IPS-18a (cell line): ENCODE measurements at regions not wholly inside any gene's neighbourhood (a gene's known extent, or its start where the extent isn't known, plus 50 kb on each side); places are given as distances from the start of the nearest gene placed in this dataset.
"Not testable (repeated sequence)": the region's sequence is repeated elsewhere in the genome, so short reads cannot be mapped to it uniquely, and the experiment has no call there.

Experiments
- H3K27ac ChIP-seq: one replicate; pipeline ENCODE4 v1.5.1; 2013; ENCODE audit warnings: low read length
- H3K27me3 ChIP-seq: one replicate; pipeline ENCODE4 v1.6.1; 2013; ENCODE audit warnings: mild to moderate bottlenecking, low read length; ENCODE audit not compliant: control insufficient read depth, insufficient read depth
- H3K36me3 ChIP-seq: one replicate; pipeline ENCODE4 v1.6.1; 2013; ENCODE audit warnings: low read depth, low read length; ENCODE audit not compliant: control insufficient read depth
- H3K4me1 ChIP-seq: one replicate; pipeline ENCODE4 v1.6.1; 2013; ENCODE audit warnings: low read depth, low read length; ENCODE audit not compliant: control insufficient read depth
- H3K4me3 ChIP-seq: one replicate; pipeline ENCODE4 v1.5.1; 2013; ENCODE audit warnings: low read length
- H3K9ac ChIP-seq: one replicate; pipeline ENCODE4 v1.6.1; 2013; ENCODE audit warnings: mild to moderate bottlenecking, low read length, moderate library complexity
- H3K9me3 ChIP-seq: one replicate; pipeline ENCODE4 v1.6.1; 2013; ENCODE audit warnings: low read depth, low read length; ENCODE audit not compliant: control insufficient read depth

DNA sequence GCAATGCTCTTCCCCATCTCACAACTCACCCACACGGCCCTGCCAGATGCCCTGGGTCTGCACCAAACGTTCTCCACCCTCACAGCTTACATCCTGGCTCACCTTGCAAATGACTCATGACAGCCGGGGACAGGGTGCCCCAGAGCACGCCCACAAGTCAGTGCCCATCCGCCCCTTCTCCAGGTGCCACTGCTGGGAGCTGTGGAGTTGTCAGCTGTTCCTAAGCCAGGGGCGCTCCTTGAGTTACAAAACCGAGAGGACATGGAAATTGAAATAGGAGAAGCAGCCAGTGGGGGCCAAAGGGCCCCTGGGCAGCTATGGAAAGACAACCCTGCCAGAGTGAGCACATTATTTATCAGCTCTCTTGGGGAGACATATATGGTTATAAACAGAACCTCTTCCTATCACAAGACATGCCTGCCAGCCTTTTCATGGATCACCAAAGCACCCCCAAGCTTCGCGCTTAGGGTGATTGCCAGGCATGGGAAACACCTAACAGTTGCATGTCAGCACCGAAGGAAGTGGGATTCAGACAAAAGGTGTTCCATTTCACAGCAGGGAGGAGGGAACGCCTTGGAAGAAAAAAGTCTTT lies 236.8 kb downstream of the LY86 start:
- Histone ChIP-seq H3K9me3 (no peaks in the 10 kb centered on the region), H3K4me1 (peaks cover 22% of the 10 kb centered on the region), H3K27me3 (no peaks in the 10 kb centered on the region), H3K36me3 (no peaks in the 10 kb centered on the region), H3K4me3 (no peak overlapping the region), H3K27ac (no peak overlapping the region), H3K9ac (no peak overlapping the region)

DNA sequence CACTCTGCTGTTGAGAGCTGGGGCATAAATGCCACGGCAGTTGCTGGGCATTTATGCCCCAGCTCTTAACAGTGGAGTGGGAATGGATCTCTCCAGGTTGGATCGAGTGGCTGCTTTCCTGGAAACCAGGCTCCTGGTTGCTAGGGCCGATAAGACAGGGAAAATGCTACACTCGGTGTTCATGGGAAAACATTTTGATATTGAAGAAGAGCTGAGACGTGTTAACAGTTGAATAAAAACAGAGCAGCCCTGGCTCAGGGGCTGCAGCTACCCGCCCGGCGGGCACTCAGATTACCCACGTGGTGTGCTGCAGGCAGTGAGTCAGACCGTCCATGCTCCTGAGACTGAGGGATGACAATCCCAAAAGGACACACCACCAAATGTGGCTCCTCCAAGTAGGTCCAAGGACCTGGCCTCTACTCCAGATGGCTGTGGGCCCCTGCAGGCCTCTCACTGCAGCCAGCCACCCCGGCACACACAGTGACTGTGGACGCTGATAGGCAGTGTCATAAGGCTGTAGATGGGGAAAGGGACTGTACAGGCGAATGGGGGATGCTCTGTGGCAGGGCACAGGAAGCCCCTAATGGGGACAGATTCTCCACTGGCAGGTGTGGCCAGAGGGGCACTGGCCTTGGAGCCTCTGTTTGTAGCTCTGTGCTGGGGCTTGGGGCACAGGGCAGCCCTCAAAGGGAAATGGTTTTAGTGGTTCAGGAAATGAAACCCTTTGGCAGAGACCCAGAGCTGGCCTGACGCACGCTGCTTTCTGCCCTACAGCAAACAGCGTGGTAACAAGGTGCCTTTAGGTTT lies 237.8 kb downstream of the LY86 start:
- H3K9me3 ChIP-seq: no peaks in the 10 kb centered on the region
- H3K4me3 ChIP-seq: no peak overlapping the region
- no peaks in the 10 kb centered on the region for H3K27me3 ChIP-seq
- no peak overlapping the region for H3K9ac ChIP-seq
- peaks cover 15% of the 10 kb centered on the region for H3K4me1 ChIP-seq
- no peak overlapping the region for H3K27ac ChIP-seq
- no peaks in the 10 kb centered on the region for H3K36me3 ChIP-seq

DNA sequence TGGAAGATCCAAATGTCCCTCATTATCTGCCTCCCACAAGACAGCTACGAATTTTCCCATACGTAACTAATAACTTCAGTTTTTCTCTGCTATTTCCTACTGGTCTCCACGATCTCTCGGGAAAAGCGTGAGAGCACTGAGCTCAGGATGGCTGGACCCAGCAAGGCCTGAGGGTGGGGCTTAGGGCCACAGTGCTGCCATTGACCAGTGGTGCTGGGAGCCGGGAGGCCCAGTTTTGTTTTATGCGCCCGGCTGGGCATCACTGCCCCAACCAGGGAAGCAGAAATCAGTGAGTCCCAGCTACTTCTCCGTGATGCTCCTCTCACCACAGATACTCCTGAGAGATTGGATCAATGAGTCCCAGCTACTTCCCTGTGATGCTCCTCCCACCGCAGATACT lies 238.4 kb downstream of the LY86 start:
- Histone ChIP-seq H3K27ac (no peak overlapping the region), H3K9me3 (no peaks in the 10 kb centered on the region), H3K4me3 (no peak overlapping the region), H3K27me3 (no peaks in the 10 kb centered on the region), H3K9ac (no peak overlapping the region), H3K4me1 (peaks cover 15% of the 10 kb centered on the region), H3K36me3 (no peaks in the 10 kb centered on the region)

DNA sequence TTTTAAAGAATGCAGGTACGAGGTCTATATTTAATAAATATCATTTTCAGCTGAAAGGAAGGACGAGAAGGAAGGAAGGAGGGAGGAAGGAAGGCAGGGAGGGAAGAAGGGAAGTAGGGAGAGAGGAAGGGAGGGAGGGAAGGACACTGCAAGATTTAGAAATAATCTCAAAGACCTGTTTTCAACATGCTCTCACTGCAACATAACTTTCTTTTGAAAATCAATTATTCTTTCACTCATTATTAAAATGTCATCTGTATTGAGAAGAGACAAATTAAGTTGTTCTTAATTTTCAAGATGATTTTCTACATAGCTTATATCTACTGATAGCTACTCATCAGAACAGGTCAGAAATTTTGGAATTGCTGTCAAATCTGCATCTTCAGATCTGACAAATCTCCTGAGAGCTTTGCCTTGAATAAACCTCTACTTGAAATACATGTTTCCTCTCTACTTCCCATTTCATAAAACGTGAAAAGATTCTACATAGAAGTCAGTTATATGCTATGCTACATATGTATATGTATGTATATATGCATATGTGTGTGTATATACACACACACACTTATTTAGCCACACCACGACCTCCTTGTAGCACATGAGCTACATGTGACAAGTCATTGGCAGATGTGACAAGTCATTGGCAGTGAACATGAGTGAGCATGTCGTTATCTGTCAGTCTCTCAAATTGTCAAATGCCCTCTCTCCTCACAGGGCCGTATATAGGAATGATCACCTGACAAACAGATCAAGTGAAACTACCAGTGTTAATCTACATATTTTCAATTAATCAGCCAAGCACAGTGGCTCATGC lies 241.6 kb downstream of the LY86 start:
- H3K36me3 ChIP-seq: no peaks in the 10 kb centered on the region
- H3K27ac ChIP-seq: no peak overlapping the region
- H3K4me3 ChIP-seq: no peak overlapping the region
- H3K4me1 ChIP-seq: peaks cover 7% of the 10 kb centered on the region
- no peak overlapping the region for H3K9ac ChIP-seq
- no peaks in the 10 kb centered on the region for H3K9me3 ChIP-seq
- H3K27me3 ChIP-seq: no peaks in the 10 kb centered on the region

- H3K27ac ChIP-seq, H3K9ac ChIP-seq, H3K4me1 ChIP-seq, H3K9me3 ChIP-seq, H3K36me3 ChIP-seq, H3K27me3 ChIP-seq, H3K4me3 ChIP-seq: not testable (repeated sequence)
Observed at GRCh38 chr6:6830686-6831063, 242.2 kb downstream of the LY86 start.

DNA sequence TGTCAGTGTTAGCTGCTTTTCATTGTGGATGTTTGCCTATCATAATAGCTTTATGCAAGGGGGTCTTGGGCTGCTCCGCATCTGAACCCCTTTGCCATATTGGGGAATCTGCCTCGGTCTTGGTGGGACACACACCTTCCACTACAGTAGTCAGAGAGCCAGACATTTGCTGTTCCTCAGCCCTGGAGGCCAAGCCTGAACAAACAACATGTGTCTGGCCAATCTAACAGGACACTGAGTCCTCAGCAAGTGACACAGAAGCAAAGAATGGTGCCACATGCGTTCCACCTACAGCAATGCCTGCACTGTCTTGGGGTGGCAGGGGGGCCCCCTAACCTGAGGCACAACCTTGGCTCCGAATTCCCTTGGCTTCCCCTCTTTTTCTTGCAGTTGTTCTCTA lies 243.9 kb downstream of the LY86 start:
- H3K4me1 ChIP-seq: no peaks in the 10 kb centered on the region
- no peaks in the 10 kb centered on the region for H3K9me3 ChIP-seq
- no peak overlapping the region for H3K4me3 ChIP-seq
- H3K9ac ChIP-seq: no peak overlapping the region
- no peaks in the 10 kb centered on the region for H3K27me3 ChIP-seq
- no peak overlapping the region for H3K27ac ChIP-seq
- no peaks in the 10 kb centered on the region for H3K36me3 ChIP-seq

- H3K9me3 ChIP-seq: no peaks in the 10 kb centered on the region
- no peak overlapping the region for H3K27ac ChIP-seq
- H3K4me3 ChIP-seq: no peak overlapping the region
- H3K27me3 ChIP-seq: no peaks in the 10 kb centered on the region
- no peaks in the 10 kb centered on the region for H3K4me1 ChIP-seq
- no peaks in the 10 kb centered on the region for H3K36me3 ChIP-seq
- H3K9ac ChIP-seq: no peak overlapping the region
Observed at GRCh38 chr6:6834356-6835222, 246.1 kb downstream of the LY86 start.

- H3K27me3 ChIP-seq: no peaks in the 10 kb centered on the region
- no peak overlapping the region for H3K4me3 ChIP-seq
- H3K9ac ChIP-seq: no peak overlapping the region
- no peak overlapping the region for H3K27ac ChIP-seq
- no peaks in the 10 kb centered on the region for H3K4me1 ChIP-seq
- no peaks in the 10 kb centered on the region for H3K36me3 ChIP-seq
- H3K9me3 ChIP-seq: no peaks in the 10 kb centered on the region
Observed at GRCh38 chr6:6835223-6835503, 246.6 kb downstream of the LY86 start.

- no peaks in the 10 kb centered on the region for H3K4me1 ChIP-seq
- no peaks in the 10 kb centered on the region for H3K9me3 ChIP-seq
- H3K4me3 ChIP-seq: no peak overlapping the region
- no peaks in the 10 kb centered on the region for H3K27me3 ChIP-seq
- no peak overlapping the region for H3K9ac ChIP-seq
- no peaks in the 10 kb centered on the region for H3K36me3 ChIP-seq
- no peak overlapping the region for H3K27ac ChIP-seq
Observed at GRCh38 chr6:6836609-6837406, 248.3 kb downstream of the LY86 start.

- Histone ChIP-seq H3K9me3 (no peaks in the 10 kb centered on the region), H3K4me1 (no peaks in the 10 kb centered on the region), H3K36me3 (no peaks in the 10 kb centered on the region), H3K4me3 (no peak overlapping the region), H3K9ac (no peak overlapping the region), H3K27me3 (no peaks in the 10 kb centered on the region), H3K27ac (no peak overlapping the region)
Observed at GRCh38 chr6:6837541-6838080, 249.1 kb downstream of the LY86 start.
